HG03342 (cell line): ENCODE measurements at regions not wholly inside any gene's neighbourhood (a gene's known extent, or its start where the extent isn't known, plus 50 kb on each side); places are given as distances from the start of the nearest gene placed in this dataset.
"Not testable (repeated sequence)": the region's sequence is repeated elsewhere in the genome, so short reads cannot be mapped to it uniquely, and the experiment has no call there.

Experiments
- ATAC-seq: cut with Tn5 transposase; IDR thresholded peaks from one replicate; pipeline ENCODE4 v1.9.1; 2021; ENCODE audit warnings: mild to moderate bottlenecking, moderate library complexity; ENCODE audit not compliant: unreplicated experiment

DNA sequence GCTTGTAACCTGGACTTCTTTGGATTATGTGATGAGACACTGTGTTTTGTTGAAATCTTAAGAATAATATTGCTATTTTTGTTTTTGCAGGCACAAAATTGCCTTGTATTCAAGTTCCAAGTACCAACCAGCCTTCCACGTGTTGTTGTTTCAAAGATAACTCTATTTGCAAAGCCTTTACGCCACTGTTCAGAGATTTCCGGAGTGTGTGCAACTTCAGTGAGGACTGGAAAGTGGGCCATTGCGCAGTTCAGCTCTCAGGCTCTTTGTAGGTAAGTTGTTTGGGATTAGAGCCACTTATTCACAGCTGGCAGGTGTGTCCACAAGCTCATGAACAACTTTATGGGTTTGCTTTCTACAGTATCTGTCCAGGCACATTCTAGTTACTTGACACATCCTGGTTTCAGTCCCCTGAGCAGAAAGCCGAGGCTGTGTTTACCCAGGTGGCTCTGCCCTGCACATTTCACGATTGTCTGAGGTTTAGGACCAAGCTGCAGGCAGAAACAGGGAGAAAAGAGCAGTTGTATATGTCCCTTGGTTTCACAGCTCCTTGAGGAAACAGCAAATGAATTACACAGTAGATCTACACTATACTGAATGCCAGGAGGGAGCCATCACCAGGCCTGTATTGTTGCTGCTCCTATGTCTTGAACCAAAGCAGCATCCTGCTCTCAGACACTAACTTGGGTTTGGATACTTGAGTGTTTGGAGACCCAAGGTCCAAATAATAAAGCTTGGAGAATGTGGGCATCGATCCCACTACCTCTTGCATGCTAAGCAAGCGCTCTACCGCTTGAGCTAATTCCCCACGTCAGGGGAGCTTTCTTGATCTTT, 136.1 kb upstream of the ZNF322 start:
- ATAC-seq = not testable (repeated sequence)

DNA sequence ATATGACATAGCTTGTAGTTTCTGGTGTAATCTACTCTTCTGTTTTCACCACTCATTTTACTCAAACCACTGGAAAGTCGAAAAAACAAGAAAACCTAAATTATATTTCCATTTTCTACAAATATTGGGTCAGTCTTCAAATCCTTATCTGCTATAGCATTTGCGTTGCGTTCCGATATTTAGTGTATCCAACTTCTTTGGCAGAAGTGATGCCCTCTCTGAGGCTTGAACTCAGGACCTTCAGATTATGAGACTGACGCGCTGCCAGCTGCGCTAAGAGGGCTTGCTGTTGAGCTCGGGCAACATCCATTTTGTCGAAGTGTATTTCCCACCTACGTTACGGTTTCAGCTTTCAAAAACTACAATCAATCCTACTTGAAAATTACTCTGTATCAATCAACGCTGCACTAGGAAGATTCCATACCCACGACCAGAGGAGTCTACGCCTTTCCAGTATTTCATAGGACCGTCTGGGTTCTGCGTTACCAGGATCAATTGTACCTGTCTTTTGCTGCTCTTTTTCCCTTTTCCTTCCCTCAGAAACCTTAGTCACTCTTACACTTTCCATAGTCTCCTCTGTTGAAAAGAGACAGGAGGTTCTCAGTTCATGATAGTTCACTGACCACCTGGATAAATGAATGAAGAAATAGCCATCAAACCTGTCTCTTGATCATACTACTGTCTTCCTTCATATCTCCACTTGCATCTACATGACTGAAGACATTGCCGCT, 140.5 kb upstream of the ZNF322 start:
- ATAC-seq = not testable (repeated sequence)

DNA sequence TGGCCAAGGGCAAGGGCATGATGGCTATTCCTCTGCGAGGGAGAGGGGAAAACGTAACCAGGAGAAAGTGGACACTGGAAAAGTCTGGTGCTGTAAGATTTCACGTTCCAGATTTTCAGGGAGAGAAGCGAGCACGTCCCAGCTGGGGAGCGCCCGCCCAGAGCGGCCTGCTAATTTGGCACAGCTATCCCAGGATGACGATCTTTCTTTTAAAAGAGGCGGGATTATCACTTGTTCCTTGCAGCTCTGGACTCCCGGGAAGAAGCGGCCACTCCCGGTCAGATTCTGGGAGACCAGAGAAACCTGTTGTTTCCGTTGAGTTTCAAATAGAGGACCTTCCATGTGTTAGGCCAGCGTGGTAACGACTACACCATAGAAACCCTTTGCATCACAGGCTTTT, 144.2 kb upstream of the ZNF322 start:
- ATAC-seq = not testable (repeated sequence)

DNA sequence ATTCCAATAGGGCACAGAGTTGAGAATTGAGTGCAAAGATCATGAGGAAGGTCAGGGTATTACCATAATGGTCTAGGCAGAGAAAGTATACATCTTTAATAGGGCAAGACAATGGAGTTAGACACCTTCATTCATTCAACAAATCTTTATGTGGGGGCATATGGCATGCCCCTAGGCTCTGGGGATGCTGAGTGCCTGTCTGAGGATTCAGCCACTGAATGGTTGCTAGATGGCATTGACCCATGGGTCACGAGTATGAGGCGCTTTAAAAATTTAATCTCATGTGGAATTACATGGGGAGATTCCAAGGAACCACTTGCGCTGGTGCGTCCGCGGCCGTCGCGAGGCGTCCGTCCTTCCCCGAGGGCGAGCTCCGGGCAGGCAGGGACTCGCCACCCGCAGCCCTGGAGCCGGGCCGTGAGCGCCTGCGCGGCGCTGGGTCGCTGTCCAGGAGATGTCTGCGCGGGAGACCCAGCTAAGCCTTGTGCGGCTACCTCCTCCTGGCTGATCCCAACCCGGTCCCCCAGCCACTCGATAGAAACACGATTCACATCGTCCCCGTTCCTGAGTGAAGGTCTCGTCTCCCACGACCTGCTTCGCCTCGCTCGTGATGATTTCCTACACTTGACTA, 152.1 kb upstream of the ZNF322 start:
- ATAC-seq = not testable (repeated sequence)

DNA sequence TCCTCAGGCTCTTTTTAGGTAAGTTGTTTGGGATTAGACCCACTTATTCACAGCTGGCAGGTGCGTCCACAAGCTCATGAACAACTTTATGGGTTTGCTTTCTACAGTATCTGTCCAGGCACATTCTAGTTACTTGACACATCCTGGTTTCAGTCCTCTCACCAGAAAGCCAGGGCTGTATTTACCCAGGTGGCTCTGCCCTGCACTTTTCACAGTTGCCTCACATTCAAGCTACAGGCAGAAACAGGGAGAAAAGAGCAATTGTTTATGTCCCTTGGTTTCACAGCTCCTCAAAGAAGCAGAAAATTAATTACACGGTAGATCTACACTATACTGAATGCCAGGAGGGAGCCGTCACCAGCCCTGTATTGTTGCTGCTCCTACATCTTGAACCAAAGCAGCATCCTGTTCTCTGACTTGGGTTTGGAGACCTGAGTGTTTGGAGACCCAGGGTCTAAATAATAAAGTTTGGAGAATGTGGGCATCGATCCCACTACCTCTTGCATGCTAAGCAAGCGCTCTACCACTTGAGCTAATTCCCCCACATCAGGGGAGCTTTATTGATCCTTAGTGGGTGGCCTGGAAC, 159.2 kb upstream of the ZNF322 start:
- not testable (repeated sequence) for ATAC-seq

DNA sequence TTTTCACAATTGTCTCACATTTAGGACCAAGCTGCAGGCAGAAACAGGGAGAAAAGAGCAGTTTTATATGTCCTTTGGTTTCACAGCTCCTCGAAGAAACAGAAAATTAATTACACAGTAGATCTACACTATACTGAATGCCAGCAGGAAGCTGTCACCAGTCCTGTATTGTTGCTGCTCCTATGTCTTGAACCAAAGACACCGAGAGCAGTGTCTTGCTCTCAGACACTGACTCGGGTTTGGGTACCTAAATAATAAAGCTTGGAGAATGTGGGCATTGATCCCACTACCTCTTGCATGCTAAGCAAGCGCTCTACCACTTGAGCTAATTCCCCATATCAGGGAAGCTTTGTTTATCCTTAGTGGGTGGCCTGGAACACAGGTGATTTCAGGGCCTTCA, 168.4 kb upstream of the ZNF322 start:
- ATAC-seq = not testable (repeated sequence)

DNA sequence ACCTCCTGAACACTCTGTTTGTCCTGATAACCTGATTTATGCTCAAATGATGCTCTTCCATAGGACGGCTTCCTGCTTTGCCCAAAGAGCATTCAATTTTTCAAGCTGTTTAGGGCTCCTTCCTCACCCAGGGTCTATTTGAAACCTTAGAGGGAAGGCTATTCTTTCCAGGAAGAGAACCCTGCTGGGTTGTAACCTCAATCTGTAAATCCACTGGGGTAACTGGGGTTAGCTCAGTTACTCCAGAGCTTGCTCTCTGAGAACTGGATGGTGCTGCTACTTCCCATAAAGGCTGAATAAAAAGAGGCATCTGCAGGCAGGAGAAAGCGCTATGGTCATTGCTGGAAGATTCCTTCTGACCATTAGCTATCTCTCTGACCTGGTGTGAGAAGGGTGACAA, 169.9 kb upstream of the ZNF322 start:
- ATAC-seq = not testable (repeated sequence)

DNA sequence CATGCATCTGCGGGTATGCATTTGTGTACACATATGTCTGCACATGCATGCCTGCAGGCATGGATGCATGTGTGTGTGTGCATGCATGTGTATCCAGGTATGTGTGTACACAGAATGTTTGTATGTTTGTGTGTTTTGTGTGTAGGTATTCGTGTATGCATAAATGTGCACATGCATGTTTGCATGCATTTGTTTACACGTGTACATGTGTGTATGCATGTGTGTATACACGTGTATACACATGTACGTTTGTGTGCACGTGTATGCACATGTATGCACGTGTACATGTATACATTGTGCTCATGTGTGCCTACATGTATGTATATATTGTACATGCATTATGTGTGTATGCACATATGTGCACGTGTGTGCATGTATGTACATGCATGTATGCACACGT, 171.4 kb upstream of the ZNF322 start:
- ATAC-seq = not testable (repeated sequence)

DNA sequence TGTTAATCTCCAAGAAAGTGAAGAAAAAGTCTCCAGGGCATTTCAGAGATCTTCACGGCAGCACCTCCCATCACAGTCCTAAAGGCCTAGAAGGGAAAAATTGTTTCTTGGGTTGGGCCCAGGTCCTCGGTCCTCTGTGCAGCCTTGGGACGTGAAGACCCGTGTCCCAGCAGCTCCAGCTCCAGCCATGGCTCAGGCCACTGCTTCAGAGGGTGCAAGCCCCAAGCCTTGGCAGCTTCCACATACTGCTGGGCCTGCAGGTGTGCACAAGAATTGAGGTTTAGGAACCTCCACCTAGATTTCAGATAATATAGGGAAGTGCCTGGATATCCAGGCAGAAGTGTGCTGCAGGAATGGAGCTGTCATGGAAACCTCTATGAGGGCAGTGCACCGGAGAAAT, 176.2 kb upstream of the ZNF322 start:
- ATAC-seq = not testable (repeated sequence)

DNA sequence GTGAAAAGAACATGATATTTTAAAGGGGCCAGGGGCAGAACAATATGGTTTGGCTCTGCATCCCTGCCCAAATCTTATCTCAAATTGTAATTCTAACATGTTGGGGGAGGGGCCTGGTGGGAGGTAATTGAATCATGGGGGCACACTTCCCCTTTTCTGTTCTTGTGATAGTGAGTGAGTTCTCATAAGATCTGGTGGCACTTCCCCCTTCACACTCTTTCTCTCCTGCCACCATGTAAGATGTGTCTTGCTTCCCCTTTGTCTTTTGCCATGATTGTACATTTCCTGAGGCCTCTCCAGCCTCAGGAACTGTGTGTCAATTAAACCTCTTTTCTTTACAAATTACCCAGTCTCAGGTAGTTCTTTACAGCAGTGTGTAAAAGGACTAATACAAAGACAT, 177.1 kb upstream of the ZNF322 start:
- ATAC-seq = not testable (repeated sequence)

DNA sequence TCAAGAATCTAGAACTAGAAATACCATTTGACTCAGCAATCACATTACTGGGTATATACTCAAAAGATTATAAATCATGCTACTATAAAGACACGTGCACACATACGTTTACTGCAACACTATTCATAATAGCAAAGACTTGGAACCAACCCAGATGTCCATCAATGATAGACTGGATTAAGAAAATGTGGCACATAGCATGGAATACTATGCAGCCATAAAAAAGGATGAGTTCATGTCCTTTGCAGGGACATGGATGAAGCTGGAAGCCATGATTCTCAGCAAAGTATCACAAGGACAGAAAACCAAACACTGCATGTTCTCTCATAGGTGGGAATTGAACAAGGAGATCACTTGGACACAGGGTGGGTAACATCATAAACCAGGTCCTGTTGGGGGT, 185.3 kb upstream of the ZNF322 start:
- ATAC-seq = not testable (repeated sequence)

DNA sequence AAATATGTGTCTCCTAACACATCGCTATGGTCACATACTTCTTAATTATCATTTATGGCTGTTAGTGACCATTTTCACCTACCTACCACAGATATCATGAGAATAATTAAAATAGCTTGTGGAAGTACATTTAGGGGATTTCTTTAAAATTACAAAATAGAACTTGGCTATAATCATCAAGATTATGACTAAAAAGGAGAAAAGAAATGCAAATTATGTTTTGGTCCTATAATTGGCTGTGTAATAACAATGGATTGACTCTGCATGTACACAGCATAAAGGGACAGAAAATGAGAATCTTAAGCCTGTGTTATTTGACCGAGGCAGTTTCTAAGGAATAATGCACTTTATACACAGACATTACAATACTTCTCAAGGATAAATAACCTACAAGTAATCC, 197.7 kb upstream of the ZNF322 start:
- ATAC-seq = not testable (repeated sequence)

DNA sequence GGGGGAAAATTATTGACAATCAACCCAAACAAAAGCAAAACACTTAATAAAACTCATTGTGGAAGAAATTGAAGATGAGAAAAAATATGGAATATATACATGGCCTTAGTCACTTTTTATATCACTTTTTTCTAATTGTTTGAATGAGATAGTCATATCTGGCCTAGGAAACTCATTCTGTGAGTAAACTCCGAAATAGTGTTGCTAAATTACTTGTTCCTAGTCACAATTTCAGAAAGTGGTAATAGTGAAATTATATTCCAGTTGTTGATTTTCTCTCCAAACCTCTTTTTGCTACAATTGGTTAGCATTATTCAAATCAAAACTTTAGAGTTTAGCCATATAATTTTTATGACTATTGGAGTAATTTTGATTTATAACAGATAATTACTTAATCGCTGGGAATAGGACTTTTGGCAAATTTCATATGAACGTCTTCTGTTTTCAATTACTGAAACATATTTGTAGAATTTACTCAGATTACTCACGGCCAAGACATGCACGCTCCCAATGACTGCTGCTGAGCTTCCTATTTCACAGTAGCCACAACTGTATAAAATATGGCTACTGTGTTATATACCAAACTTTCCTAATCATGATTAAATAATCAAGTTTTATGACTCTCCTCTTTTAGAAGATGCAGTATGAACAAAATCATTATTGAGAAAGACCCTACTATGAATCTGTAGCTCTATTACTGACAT, 199.7 kb upstream of the ZNF322 start:
- ATAC-seq = not testable (repeated sequence)

DNA sequence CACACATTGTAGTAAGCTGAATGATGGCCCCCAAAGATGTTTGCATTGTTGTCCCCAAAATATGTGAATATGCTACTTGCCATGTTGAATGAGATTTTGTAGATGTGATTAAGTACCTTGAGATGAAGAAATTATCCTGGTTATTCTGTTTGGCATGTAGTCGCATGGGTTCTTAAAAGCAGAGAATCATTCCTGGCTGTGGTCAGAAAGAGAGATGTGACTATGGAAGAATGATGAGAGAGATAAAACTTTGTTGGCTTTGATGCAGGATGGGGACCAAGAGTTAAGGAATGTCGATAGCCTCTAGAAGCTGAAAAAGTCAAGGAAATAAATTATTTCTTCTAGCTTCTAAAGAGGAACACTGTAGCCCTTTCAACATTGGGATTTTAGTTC, 200.2 kb upstream of the ZNF322 start:
- ATAC-seq = not testable (repeated sequence)

DNA sequence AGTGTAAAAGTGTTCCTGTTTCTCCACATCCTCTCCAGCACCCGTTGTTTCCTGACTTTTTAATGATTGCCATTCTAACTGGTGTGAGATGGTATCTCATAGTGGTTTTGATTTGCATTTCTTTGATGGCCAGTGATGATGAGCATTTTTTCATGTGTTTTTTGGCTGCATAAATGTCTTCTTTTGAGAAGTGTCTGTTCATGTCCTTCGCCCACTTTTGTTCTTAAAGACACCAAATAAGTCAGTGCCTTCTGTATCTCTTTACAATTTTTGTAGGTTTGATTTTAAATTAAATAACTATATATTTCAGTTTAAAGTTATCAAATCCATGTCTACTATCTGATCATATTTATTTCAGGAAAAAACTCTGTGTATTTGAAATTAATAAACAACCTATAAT, 202.4 kb upstream of the ZNF322 start:
- ATAC-seq = not testable (repeated sequence)

DNA sequence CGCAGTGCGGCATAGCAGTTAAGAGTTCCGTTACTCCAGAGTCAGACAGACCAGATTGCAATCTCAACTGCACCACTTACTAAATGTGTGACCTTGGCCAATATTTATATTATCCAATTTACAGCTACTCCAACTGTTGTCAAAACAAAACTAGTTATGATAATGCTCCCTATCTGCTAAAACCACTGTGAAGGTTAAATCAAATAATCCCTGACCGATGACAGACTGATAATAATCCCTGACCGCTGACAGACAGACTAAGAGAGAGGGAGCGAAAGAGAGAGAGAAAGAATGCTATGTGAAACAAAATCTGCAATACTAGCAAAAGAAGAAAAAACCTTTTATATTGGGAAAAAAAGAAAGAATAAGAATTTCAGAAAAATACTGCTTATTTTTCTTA, 204.1 kb upstream of the ZNF322 start:
- ATAC-seq = not testable (repeated sequence)

DNA sequence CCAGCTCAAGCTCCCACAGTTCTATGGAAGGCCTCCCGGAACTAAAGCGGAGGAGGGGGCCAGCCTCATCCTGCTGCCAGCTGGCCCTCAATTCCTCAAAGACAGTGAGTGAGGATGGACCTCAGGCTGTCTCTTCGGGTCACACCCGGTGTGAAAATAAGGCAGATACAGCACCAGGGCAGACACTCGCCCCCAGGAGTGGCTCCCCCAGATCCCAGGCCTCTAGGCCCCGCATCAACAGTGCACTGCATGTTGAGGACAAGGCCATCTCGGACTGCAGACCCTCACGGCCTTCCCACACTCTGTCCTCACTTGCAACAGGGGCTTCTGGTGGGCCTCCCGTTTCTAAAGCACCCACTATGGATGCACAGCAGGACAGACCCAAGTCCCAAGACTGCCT, 239.2 kb upstream of the ZNF322 start:
- not testable (repeated sequence) for ATAC-seq

DNA sequence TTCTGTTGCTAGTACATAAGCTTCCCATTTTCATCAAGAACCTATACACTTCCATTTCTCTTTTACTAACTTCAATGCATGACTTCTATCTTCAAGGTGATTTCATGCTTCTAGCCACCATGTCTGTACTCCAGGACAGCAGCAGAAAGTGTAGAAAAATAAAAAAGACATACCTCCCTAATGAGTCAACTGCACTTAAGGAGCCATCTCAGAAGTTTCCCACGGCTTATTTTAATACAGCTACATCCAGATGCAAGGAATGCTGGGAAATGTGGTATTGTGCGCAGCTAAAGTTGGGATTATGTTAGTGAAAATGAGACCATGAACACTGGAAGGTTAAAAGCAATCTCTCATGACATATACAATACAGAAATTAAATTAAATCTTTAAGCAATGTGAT, 264.7 kb upstream of the ZNF322 start:
- not testable (repeated sequence) for ATAC-seq

DNA sequence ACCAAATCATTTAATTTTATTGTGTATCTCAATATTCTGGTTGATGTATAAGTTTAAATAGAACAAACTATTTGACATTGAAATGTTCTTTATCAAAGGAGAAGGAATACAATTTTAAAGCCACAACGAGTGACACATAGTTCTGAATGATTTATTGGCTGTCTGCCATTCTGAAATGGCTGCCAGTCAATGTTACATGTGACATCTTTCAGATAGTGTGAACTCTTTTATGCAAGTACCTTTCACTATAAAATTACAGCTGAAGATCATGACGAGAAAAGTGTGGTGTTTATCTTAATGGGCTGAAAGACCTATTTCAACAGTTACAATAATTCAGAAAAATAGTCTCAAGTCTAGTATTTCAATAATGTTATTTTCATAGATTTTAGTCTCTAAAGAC, 268.6 kb upstream of the ZNF322 start:
- ATAC-seq = not testable (repeated sequence)

DNA sequence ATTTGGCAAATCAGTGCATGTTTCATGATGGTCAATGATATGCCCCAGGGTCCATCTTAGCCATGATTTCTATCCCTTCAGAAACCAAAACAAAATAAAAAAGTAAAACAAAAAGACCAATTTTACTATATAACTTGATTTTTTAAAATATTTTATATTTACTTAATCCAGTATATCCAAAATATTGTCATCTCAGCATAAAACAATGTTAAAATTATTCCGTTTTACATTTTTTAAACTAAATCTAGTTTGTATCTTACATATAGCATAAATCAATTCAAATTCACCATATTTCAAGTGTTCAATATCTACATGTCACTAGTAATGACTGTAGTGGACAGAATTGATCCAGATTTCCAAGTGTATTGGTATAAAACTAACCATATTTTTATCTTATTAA, 277.7 kb upstream of the ZNF322 start:
- not testable (repeated sequence) for ATAC-seq

DNA sequence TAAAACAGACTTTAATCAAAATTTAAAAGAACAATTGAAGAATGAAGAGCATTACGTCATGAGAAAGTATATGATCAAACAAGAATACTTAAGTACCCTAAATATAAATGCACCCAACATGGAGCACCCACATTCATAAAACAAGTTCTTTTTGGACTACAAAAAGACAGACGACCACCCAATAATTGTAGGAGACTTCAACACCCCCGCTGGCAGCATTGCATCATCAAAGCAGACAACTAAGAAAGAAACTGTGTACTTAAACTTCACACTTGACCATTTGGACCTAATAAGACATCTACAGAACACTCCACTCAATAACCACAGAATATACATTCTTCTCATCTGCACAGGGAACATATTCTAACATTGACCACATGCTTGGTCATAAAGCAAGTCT, 291.7 kb upstream of the ZNF322 start:
- ATAC-seq = not testable (repeated sequence)
